ENCODE measurements at regions not wholly inside any gene's neighbourhood (a gene's known extent, or its start where the extent isn't known, plus 50 kb on each side); places are given as distances from the start of the nearest gene placed in this dataset.

DNA sequence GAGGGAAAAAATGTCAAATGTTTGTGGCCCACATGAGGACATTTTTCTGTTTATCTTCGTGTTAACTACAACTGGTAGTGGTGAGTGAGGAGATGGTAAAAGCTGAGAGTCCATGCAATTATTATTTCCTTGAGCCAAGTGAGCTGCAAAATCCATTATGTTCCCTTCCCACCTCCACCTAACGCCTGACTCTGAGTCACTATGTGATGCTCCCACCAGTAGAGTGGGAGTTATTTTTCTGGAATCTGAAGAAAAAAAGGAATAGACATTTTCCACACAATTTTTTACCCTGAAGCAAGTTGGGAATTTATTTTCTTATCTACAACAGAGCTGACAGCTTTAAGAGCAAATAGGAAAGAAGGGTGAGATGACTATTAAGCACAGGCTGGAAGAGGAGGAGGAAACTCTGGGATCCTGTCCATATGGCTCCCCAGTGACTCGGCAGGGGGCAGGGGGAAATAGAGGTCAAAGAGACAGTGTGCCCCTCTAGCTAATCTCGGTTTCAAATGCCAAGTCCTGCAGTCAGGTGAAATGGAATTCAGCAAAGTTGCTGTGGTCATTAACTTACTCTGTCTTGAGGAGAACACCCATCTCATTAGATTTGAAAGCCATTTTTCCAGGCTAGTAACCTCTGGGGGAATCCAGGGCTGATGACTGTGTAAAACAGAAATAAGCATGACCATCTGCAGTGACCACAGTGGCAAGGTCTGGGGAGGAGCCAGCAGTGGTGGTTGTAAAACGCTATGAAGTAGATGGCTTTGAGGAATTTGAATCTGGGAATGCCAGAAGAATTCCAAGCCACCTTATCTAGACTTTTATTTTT is 463.9 kb downstream of the STK39 start:
- no peak for TF ChIP-seq POLR2A (IDR thresholded peaks at IDR 0.05; ENCODE audit: low read depth)
- TF ChIP-seq, protein P1, sequence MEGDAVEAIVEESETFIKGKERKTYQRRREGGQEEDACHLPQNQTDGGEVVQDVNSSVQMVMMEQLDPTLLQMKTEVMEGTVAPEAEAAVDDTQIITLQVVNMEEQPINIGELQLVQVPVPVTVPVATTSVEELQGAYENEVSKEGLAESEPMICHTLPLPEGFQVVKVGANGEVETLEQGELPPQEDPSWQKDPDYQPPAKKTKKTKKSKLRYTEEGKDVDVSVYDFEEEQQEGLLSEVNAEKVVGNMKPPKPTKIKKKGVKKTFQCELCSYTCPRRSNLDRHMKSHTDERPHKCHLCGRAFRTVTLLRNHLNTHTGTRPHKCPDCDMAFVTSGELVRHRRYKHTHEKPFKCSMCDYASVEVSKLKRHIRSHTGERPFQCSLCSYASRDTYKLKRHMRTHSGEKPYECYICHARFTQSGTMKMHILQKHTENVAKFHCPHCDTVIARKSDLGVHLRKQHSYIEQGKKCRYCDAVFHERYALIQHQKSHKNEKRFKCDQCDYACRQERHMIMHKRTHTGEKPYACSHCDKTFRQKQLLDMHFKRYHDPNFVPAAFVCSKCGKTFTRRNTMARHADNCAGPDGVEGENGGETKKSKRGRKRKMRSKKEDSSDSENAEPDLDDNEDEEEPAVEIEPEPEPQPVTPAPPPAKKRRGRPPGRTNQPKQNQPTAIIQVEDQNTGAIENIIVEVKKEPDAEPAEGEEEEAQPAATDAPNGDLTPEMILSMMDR (IDR thresholded peaks at IDR 0.05), result no peak

Data from esophagus muscularis mucosa (tissue), 3 donors.